CD4-positive, alpha-beta T cell (primary cell): ENCODE measurements at regions not wholly inside any gene's neighbourhood (a gene's known extent, or its start where the extent isn't known, plus 50 kb on each side); places are given as distances from the start of the nearest gene placed in this dataset.

ENCODE experiments used
- ATAC-seq: fragments of 200-7000 bp; cut with Tn5 transposase; one replicate; pipeline ENCODE4 v1.10.0; 2022; ENCODE audit warnings: mild to moderate bottlenecking; ENCODE audit not compliant: poor library complexity
- CTCF ChIA-PET: fragments of 350-600 bp; sonication (Branson Sonifier 250); formaldehyde crosslinking; loops from one replicate; lab custom pipeline; 2021; ENCODE audit warnings: antibody characterized with exemption, inconsistent platforms; lab: Charles Lee
- POLR2A ChIA-PET: fragments of 350-600 bp; sonication (Branson Sonifier 250); formaldehyde crosslinking; loops from one replicate; lab custom pipeline; 2021; ENCODE audit warnings: antibody characterized with exemption, inconsistent platforms; lab: Charles Lee
- DNase-seq, 14 experiments: peaks; one replicate each; pipeline ENCODE4 v3.0.0-alpha.2; 2013 to 2020; ENCODE audit warnings: mixed read lengths in 2 of 14
- H3K27ac ChIP-seq, 2 donors: one replicate each; pipeline versions ENCODE4 v1.5.1 to v1.7.0; 2013; ENCODE audit warnings: low read length in 2 of 2, low read depth in 1 of 2, mild to moderate bottlenecking in 1 of 2
- H3K27me3 ChIP-seq, 2 experiments: 1 replicate in 1 of 2; 2 replicates in 1 of 2; pipeline versions ENCODE4 v1.6.1 to v1.7.0; 2013; ENCODE audit warnings: low read length in 2 of 2, control low read depth in 1 of 2, mild to moderate bottlenecking in 1 of 2, moderate library complexity in 1 of 2; ENCODE audit not compliant: insufficient read depth in 2 of 2, control insufficient read depth in 1 of 2
- H3K36me3 ChIP-seq: one replicate; pipeline ENCODE4 v1.6.1; 2013; ENCODE audit warnings: low read length, control low read depth; ENCODE audit not compliant: insufficient read depth
- H3K4me1 ChIP-seq: one replicate; pipeline ENCODE4 v1.6.1; 2013; ENCODE audit warnings: low read length, control low read depth; ENCODE audit not compliant: insufficient read depth
- H3K4me3 ChIP-seq: one replicate; pipeline ENCODE4 v1.5.1; 2013; ENCODE audit warnings: mild to moderate bottlenecking, low read length, moderate library complexity
- H3K9me3 ChIP-seq, 2 experiments: 1 replicate in 1 of 2; 2 replicates in 1 of 2; pipeline versions ENCODE4 v1.6.1 to v1.7.0; 2013; ENCODE audit warnings: low read length in 2 of 2, mild to moderate bottlenecking in 2 of 2, control low read depth in 1 of 2, moderate library complexity in 1 of 2; ENCODE audit not compliant: control insufficient read depth in 1 of 2, insufficient read depth in 1 of 2
- H3K27ac Mint-ChIP-seq: one replicate; pipeline ENCODE4 v1.8.0; 2020; ENCODE audit warnings: mixed read lengths
- H3K27me3 Mint-ChIP-seq: one replicate; pipeline ENCODE4 v1.8.0; 2021; ENCODE audit warnings: mixed read lengths
- H3K36me3 Mint-ChIP-seq: one replicate; pipeline ENCODE4 v1.8.0; 2021; ENCODE audit warnings: low read depth, mixed read lengths
- H3K4me1 Mint-ChIP-seq: one replicate; pipeline ENCODE4 v1.8.0; 2021; ENCODE audit warnings: low read depth, mixed read lengths
- H3K4me3 Mint-ChIP-seq: one replicate; pipeline ENCODE4 v1.8.0; 2020; ENCODE audit warnings: mild to moderate bottlenecking, mixed read lengths
- H3K9me3 Mint-ChIP-seq: one replicate; pipeline ENCODE4 v1.8.0; 2020; ENCODE audit warnings: mixed read lengths
- intact Hi-C, 2 experiments: fragments of 100-400 bp; cut with DNase I in 1 of 2; cut with micrococcal nuclease in 1 of 2; formaldehyde crosslinking; loops; one replicate each; pipeline versions ENCODE4 v1.15.1 to v1.9.0; 2023 to 2025; cut with DNase I, micrococcal nuclease
- TF ChIP-seq, protein P1 (sequence below): fragments of 200-600 bp; IDR thresholded peaks from one replicate; pipeline ENCODE4 v1.8.0; 2022; ENCODE audit warnings: antibody characterized with exemption, mild to moderate bottlenecking

GRCh38 chr5:40378396-40379177 is 301.1 kb upstream of the PTGER4 start:
- Histone ChIP-seq H3K36me3 (no peaks in the 10 kb centered on the region), H3K9me3 (no peaks in the 10 kb centered on the region), H3K27me3 (no peaks in the 10 kb centered on the region), H3K4me1 (peaks cover 12% of the 10 kb centered on the region), H3K4me3 (no peak overlapping the region), H3K27ac (peak overlapping the region in 1 of 2 donors; percentile 43)
- Mint-ChIP-seq H3K27ac (peak overlapping the region; percentile 65), H3K27me3 (no peaks in the 10 kb centered on the region), H3K4me3 (peak overlapping the region; percentile 21), H3K36me3 (no peaks in the 10 kb centered on the region), H3K4me1 (peaks cover 34% of the 10 kb centered on the region), H3K9me3 (peaks cover 9% of the 10 kb centered on the region)
- POLR2A ChIA-PET = interaction anchor here (0.7 to 0.9 kb wide), 3 partner anchors 11 to 303 kb away, joined by 3 read pairs; no protein-coding TSS in a partner anchor
- peak; percentile 60 for ATAC-seq
- CTCF ChIA-PET = interaction anchor here (1.4 kb wide), 1 partner anchor 24 kb away, joined by 7 read pairs; no protein-coding TSS in a partner anchor
- TF ChIP-seq, protein P1, sequence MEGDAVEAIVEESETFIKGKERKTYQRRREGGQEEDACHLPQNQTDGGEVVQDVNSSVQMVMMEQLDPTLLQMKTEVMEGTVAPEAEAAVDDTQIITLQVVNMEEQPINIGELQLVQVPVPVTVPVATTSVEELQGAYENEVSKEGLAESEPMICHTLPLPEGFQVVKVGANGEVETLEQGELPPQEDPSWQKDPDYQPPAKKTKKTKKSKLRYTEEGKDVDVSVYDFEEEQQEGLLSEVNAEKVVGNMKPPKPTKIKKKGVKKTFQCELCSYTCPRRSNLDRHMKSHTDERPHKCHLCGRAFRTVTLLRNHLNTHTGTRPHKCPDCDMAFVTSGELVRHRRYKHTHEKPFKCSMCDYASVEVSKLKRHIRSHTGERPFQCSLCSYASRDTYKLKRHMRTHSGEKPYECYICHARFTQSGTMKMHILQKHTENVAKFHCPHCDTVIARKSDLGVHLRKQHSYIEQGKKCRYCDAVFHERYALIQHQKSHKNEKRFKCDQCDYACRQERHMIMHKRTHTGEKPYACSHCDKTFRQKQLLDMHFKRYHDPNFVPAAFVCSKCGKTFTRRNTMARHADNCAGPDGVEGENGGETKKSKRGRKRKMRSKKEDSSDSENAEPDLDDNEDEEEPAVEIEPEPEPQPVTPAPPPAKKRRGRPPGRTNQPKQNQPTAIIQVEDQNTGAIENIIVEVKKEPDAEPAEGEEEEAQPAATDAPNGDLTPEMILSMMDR = no peak
- intact Hi-C loops = no loop called here
- peak in 3 of 14 experiments; percentile 50 to 69 (median 60) for DNase-seq

DNA sequence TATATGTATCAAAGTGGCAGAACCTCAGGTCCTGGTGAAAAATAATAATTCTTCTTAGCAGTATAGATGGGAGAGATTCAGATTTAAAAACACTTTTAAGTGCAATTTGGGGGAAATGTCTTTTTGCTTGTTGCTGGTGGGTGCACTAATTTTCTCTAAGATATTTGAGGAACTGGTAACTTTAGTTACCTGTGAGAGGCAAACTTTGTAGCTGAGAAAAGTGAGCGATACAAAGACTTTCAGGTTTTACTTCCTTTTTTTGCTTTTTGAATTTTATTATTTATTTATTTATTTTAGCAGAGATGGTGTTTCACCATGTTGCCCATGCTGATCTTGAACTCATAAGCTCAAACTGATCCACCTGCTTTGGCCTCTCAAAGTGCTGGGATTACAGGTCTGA is 303.1 kb upstream of the PTGER4 start:
- no peak overlapping the region for H3K27ac ChIP-seq
- intact Hi-C loops = no loop called here
- H3K27ac Mint-ChIP-seq = no peak overlapping the region
- TF ChIP-seq, protein P1 = no peak
- no peak for DNase-seq
- H3K36me3 Mint-ChIP-seq = no peaks in the 10 kb centered on the region
- H3K27me3 ChIP-seq = no peaks in the 10 kb centered on the region
- no peak overlapping the region for H3K4me3 ChIP-seq
- H3K36me3 ChIP-seq = no peaks in the 10 kb centered on the region
- CTCF ChIA-PET = interaction anchor here (1.2 kb wide), 1 partner anchor 10 kb away, joined by 3 read pairs; no protein-coding TSS in a partner anchor
- no peaks in the 10 kb centered on the region for H3K27me3 Mint-ChIP-seq
- POLR2A ChIA-PET = no interaction called here
- ATAC-seq = no peak
- H3K9me3 Mint-ChIP-seq = peaks cover 9% of the 10 kb centered on the region
- H3K4me1 Mint-ChIP-seq = peaks cover 17% of the 10 kb centered on the region
- peaks cover 12% of the 10 kb centered on the region for H3K4me1 ChIP-seq
- H3K9me3 ChIP-seq = no peaks in the 10 kb centered on the region
- no peak overlapping the region for H3K4me3 Mint-ChIP-seq

DNA sequence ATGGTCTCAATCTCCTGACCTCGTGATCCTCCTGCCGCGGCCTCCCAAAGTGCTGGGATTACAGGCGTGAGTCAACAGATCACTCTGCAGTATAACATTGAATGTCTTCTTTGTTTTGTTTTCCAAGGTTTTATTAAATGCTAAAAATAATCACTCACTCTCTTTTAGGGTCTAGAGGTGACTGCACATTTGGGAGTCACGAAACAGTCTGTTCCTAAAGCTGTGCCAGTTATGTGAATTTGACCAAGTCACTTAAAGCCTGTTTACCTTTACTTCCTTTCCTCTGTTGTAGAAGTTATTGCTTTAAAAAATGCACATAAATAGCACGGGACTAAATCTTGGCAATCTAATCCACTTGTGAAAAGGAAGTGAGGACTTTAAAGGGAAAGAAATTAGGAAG is 304.9 kb upstream of the PTGER4 start:
- no peaks in the 10 kb centered on the region for H3K27me3 ChIP-seq
- no peaks in the 10 kb centered on the region for H3K36me3 ChIP-seq
- Mint-ChIP-seq H3K4me3 (no peak overlapping the region), H3K4me1 (peaks cover 14% of the 10 kb centered on the region), H3K27ac (no peak overlapping the region), H3K27me3 (no peaks in the 10 kb centered on the region), H3K36me3 (no peaks in the 10 kb centered on the region), H3K9me3 (peaks cover 8% of the 10 kb centered on the region)
- ATAC-seq = no peak
- H3K27ac ChIP-seq = no peak overlapping the region
- intact Hi-C loops = no loop called here
- peaks cover 12% of the 10 kb centered on the region for H3K4me1 ChIP-seq
- DNase-seq = no peak
- no peaks in the 10 kb centered on the region for H3K9me3 ChIP-seq
- TF ChIP-seq, protein P1 = no peak
- ChIA-PET CTCF (interaction anchor here (1.2 to 1.5 kb wide), 2 partner anchors 13 to 35 kb away, joined by 3 to 6 read pairs; no protein-coding TSS in a partner anchor), POLR2A (no interaction called here)
- no peak overlapping the region for H3K4me3 ChIP-seq
